ENCODE measurements at regions not wholly inside any gene's neighbourhood (a gene's known extent, or its start where the extent isn't known, plus 50 kb on each side); places are given as distances from the start of the nearest gene placed in this dataset.

DNA sequence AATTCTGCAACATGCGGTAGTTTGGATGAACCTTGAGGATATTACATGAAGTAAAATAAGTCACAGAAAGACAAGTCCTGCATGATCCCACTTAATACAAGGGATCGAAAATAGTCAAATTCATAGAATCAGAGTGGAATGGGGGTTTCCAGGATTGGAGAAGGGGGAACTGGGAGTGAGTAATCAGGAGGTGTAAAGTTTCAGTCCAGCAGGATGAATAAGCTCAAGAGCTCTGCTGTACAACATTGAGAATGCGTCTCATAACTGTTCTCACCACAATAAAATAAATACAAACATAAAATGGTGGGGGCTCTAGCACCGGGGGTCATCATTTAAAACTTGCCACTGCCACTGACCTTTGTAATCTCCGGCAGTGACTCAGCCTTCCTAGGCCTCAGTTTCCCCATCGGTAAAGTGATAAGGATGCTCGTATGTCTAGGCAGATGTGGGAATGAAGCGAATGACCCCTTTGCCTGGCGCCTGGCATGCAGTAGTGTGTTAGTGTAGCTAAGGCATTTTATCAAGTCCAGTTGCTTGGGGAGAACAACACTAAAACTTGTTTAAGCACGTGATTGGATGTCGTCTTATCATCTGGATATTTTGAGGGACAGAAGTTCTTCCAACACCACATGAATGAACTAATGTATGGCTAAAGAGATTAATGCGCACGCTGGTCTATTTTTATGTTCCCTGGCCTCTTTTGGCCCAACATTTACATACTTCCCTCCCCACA is 421.1 kb downstream of the QKI start:
- TF ChIP-seq CTCF (IDR thresholded peaks at IDR 0.05) (no peak), EP300 (IDR thresholded peaks at IDR 0.05) (no peak), POLR2A (IDR thresholded peaks at IDR 0.05) (no peak)

Data from tibial nerve (tissue), 4 donors.